Activated CD8-positive, alpha-beta T cell treated with anti-CD3 and anti-CD28 coated beads, Interleukin-2, amount 10 ng/mL, durations not matched to agents 7 days and 5 days (primary cell): ENCODE measurements at regions not wholly inside any gene's neighbourhood (a gene's known extent, or its start where the extent isn't known, plus 50 kb on each side); places are given as distances from the start of the nearest gene placed in this dataset.

ENCODE experiments used
- ATAC-seq: fragments of 150-1000 bp; cut with Tn5 transposase; one replicate; pipeline ENCODE4 v1.10.0; 2021; ENCODE audit warnings: moderate library complexity
- CTCF ChIA-PET: fragments of 350-600 bp; sonication (Branson Sonifier 250); formaldehyde crosslinking; loops from one replicate; lab custom pipeline; 2021; ENCODE audit warnings: antibody characterized with exemption; lab: Charles Lee
- POLR2A ChIA-PET: fragments of 350-600 bp; sonication (Branson Sonifier 250); formaldehyde crosslinking; loops from one replicate; lab custom pipeline; 2021; ENCODE audit warnings: antibody characterized with exemption; lab: Charles Lee
- DNase-seq: peaks from one replicate; pipeline ENCODE4 v3.0.0-alpha.2; 2020
- H3K27ac Mint-ChIP-seq: one replicate; pipeline ENCODE4 v1.8.0; 2021; ENCODE audit warnings: mild to moderate bottlenecking, mixed read lengths
- H3K27me3 Mint-ChIP-seq: one replicate; pipeline ENCODE4 v1.8.0; 2021; ENCODE audit warnings: low read depth, mixed read lengths
- H3K36me3 Mint-ChIP-seq: one replicate; pipeline ENCODE4 v1.8.0; 2021; ENCODE audit warnings: low read depth, mixed read lengths
- H3K4me1 Mint-ChIP-seq: one replicate; pipeline ENCODE4 v1.8.0; 2021; ENCODE audit warnings: low read depth, mixed read lengths
- H3K4me3 Mint-ChIP-seq: one replicate; pipeline ENCODE4 v1.8.0; 2021; ENCODE audit warnings: mild to moderate bottlenecking, mixed read lengths
- H3K9me3 Mint-ChIP-seq: one replicate; pipeline ENCODE4 v1.8.0; 2022; ENCODE audit warnings: mixed read lengths; ENCODE audit not compliant: insufficient read depth

GRCh38 chr12:34287986-34288962 lies 266.0 kb downstream of the ALG10 start:
- Mint-ChIP-seq H3K27me3 (no peaks in the 10 kb centered on the region), H3K9me3 (peaks cover 42% of the 10 kb centered on the region), H3K36me3 (no peaks in the 10 kb centered on the region), H3K27ac (no peak overlapping the region), H3K4me1 (no peaks in the 10 kb centered on the region), H3K4me3 (no peak overlapping the region)
- POLR2A ChIA-PET = no interaction called here
- CTCF ChIA-PET = no interaction called here
- DNase-seq (no peak), ATAC-seq (no peak)

- ChIA-PET CTCF (no interaction called here), POLR2A (no interaction called here)
- Mint-ChIP-seq H3K27ac (no peak overlapping the region), H3K4me1 (no peaks in the 10 kb centered on the region), H3K9me3 (peaks cover 48% of the 10 kb centered on the region), H3K36me3 (peaks cover 2% of the 10 kb centered on the region), H3K4me3 (no peak overlapping the region), H3K27me3 (no peaks in the 10 kb centered on the region)
- ATAC-seq (no peak), DNase-seq (no peak)
Measured at GRCh38 chr12:34288963-34289345, 266.7 kb downstream of the ALG10 start.

- H3K4me1 Mint-ChIP-seq = no peaks in the 10 kb centered on the region
- ChIA-PET POLR2A (no interaction called here), CTCF (no interaction called here)
- no peak for ATAC-seq
- H3K27ac Mint-ChIP-seq = no peak overlapping the region
- H3K36me3 Mint-ChIP-seq = peaks cover 2% of the 10 kb centered on the region
- H3K9me3 Mint-ChIP-seq = peaks cover 48% of the 10 kb centered on the region
- no peaks in the 10 kb centered on the region for H3K27me3 Mint-ChIP-seq
- no peak overlapping the region for H3K4me3 Mint-ChIP-seq
- no peak for DNase-seq
Measured at GRCh38 chr12:34289431-34290380, 267.4 kb downstream of the ALG10 start.

GRCh38 chr12:34290381-34290995 lies 268.2 kb downstream of the ALG10 start:
- Mint-ChIP-seq H3K4me1 (no peaks in the 10 kb centered on the region), H3K36me3 (peaks cover 2% of the 10 kb centered on the region), H3K9me3 (peaks cover 56% of the 10 kb centered on the region), H3K4me3 (no peak overlapping the region), H3K27ac (no peak overlapping the region), H3K27me3 (no peaks in the 10 kb centered on the region)
- CTCF ChIA-PET = no interaction called here
- no peak for DNase-seq
- no peak for ATAC-seq
- POLR2A ChIA-PET = no interaction called here

- H3K4me1 Mint-ChIP-seq = no peaks in the 10 kb centered on the region
- H3K9me3 Mint-ChIP-seq = peaks cover 56% of the 10 kb centered on the region
- ChIA-PET POLR2A (no interaction called here), CTCF (no interaction called here)
- H3K4me3 Mint-ChIP-seq = no peak overlapping the region
- no peak overlapping the region for H3K27ac Mint-ChIP-seq
- H3K36me3 Mint-ChIP-seq = peaks cover 2% of the 10 kb centered on the region
- DNase-seq (no peak), ATAC-seq (no peak)
- H3K27me3 Mint-ChIP-seq = no peaks in the 10 kb centered on the region
Measured at GRCh38 chr12:34291001-34291400, 268.7 kb downstream of the ALG10 start.

- ChIA-PET POLR2A (no interaction called here), CTCF (no interaction called here)
- Mint-ChIP-seq H3K4me1 (no peaks in the 10 kb centered on the region), H3K9me3 (peaks cover 56% of the 10 kb centered on the region), H3K27me3 (no peaks in the 10 kb centered on the region), H3K27ac (no peak overlapping the region), H3K4me3 (no peak overlapping the region), H3K36me3 (peaks cover 2% of the 10 kb centered on the region)
- ATAC-seq = no peak
- DNase-seq = no peak
Measured at GRCh38 chr12:34291426-34291901, 269.2 kb downstream of the ALG10 start.

- no peak overlapping the region for H3K27ac Mint-ChIP-seq
- ATAC-seq (no peak), DNase-seq (no peak)
- peaks cover 2% of the 10 kb centered on the region for H3K36me3 Mint-ChIP-seq
- H3K4me1 Mint-ChIP-seq = no peaks in the 10 kb centered on the region
- no peak overlapping the region for H3K4me3 Mint-ChIP-seq
- ChIA-PET POLR2A (no interaction called here), CTCF (no interaction called here)
- peaks cover 56% of the 10 kb centered on the region for H3K9me3 Mint-ChIP-seq
- H3K27me3 Mint-ChIP-seq = no peaks in the 10 kb centered on the region
Measured at GRCh38 chr12:34292736-34293625, 270.7 kb downstream of the ALG10 start.

GRCh38 chr12:34294137-34294536 lies 271.8 kb downstream of the ALG10 start:
- Mint-ChIP-seq H3K4me3 (no peak overlapping the region), H3K4me1 (no peaks in the 10 kb centered on the region), H3K27me3 (no peaks in the 10 kb centered on the region), H3K9me3 (peaks cover 57% of the 10 kb centered on the region), H3K27ac (no peak overlapping the region), H3K36me3 (peaks cover 2% of the 10 kb centered on the region)
- ATAC-seq (no peak), DNase-seq (no peak)
- ChIA-PET POLR2A (no interaction called here), CTCF (no interaction called here)

- DNase-seq (no peak), ATAC-seq (no peak)
- Mint-ChIP-seq H3K4me3 (no peak overlapping the region), H3K9me3 (peaks cover 64% of the 10 kb centered on the region), H3K27ac (no peak overlapping the region), H3K27me3 (no peaks in the 10 kb centered on the region), H3K36me3 (peaks cover 2% of the 10 kb centered on the region), H3K4me1 (no peaks in the 10 kb centered on the region)
- ChIA-PET POLR2A (no interaction called here), CTCF (no interaction called here)
Measured at GRCh38 chr12:34294671-34295365, 272.5 kb downstream of the ALG10 start.

GRCh38 chr12:34295366-34296142 lies 273.3 kb downstream of the ALG10 start:
- no peak overlapping the region for H3K4me3 Mint-ChIP-seq
- no peaks in the 10 kb centered on the region for H3K27me3 Mint-ChIP-seq
- POLR2A ChIA-PET = no interaction called here
- CTCF ChIA-PET = no interaction called here
- H3K9me3 Mint-ChIP-seq = peaks cover 66% of the 10 kb centered on the region
- peaks cover 2% of the 10 kb centered on the region for H3K36me3 Mint-ChIP-seq
- ATAC-seq (no peak), DNase-seq (no peak)
- H3K27ac Mint-ChIP-seq = no peak overlapping the region
- no peaks in the 10 kb centered on the region for H3K4me1 Mint-ChIP-seq
